ENCODE measurements at regions not wholly inside any gene's neighbourhood (a gene's known extent, or its start where the extent isn't known, plus 50 kb on each side); places are given as distances from the start of the nearest gene placed in this dataset.

DNA sequence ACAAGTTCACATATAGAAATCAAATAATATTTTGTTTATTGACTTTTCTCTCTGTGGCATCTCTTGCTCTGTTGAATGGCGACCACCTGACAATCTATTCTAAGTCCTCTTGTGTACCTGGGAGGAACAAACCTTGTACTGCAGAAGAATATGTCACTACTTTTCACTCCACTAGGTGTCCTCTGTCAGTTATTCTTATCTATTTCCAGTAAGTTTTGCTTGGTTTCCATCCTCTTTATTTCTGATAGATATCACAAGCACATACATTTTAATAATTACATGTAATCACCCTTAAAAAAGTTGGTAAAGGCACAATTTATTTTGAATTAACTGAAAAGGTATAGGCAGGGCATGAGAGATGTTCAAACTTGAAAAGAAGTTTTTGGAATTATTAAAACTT is 238.4 kb downstream of the SNCA start:
- no peak for DNase-seq

DNA sequence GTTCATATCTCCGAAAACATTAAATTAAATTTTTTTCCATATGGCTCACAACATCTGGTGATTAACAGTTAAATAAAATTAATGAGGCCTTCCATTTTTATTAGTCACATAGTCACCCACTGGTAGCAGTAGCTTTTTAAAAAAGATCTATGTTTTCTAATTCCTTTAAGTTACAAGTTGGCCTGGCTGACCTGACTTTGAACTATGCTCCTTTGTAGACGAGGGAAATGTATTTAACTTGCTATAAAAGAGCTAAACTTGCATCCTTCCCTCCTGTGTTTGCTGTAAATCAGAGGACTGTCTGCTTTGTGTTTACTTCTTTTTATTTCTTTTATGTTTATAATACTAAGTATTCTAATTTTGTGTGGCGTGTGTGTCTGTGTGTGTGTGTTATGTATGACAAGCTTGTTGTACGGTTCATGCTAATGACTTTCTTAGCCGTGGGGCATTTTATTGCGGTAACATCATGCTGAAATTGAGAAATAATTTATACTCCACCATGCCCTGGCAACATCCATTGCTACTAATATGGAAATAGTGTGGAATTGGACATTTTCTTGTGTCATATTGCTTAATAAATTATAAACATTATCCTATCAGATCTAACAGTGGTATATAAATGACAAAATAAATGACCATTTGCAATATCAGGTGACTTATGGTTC is 241.7 kb downstream of the SNCA start:
- DNase-seq = no peak

DNA sequence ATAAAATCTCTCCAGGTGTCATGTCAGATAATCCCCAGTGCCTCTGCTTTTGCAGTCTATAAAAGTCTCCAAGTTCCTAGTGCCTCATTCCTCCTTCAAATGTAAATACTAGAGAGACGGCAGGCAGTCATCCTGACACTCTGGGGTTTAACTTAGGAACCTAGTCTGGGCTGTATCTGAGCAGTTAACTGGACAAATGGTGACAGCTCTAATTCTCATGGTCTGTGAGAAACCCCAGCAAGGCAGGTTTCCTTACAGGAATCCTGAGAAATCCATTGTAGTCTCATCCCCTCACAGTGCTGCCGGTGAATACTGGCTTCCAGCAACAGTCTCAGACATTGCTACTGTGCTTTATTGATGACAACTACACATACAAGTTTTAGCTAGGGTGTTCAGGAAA is 246.8 kb downstream of the SNCA start:
- no peak for DNase-seq

DNA sequence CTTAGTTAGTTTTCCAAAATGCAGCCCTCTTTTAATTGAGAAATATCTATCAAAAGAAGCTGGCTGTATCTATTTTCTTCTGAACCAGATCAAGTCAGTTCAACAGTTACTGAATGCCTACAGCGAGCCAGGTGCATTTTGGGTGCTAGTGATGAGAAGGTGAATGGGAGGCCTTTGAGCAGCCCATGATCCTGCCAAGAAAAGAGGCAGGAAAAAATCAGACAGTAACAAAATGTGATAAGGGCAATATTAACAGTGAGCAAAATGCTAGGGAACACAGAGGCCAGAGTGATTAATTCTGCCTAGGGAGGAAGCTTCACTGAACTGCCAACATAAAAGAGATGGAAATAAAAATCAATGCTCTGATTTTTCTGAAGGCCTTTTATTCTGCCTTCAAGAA is 248.5 kb downstream of the SNCA start:
- DNase-seq = no peak

DNA sequence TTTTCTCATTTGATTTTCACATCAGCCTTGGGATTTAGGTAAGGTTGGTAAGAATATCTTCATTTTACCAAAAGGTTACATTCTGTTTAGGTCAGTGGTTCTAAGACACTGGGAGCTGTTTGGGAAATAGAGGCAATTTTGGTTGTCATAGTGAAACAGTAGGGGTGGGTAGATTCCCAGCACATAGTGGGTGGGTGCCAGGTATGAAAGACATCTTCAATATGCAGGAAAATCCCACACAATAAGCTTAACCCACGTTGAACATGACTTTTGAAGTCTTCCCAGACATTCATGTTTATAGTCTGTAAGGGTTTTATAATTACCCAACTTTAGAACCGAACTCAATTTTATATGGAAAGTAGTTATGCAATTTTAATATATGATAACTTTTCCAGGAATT is 249.6 kb downstream of the SNCA start:
- no peak for DNase-seq

DNA sequence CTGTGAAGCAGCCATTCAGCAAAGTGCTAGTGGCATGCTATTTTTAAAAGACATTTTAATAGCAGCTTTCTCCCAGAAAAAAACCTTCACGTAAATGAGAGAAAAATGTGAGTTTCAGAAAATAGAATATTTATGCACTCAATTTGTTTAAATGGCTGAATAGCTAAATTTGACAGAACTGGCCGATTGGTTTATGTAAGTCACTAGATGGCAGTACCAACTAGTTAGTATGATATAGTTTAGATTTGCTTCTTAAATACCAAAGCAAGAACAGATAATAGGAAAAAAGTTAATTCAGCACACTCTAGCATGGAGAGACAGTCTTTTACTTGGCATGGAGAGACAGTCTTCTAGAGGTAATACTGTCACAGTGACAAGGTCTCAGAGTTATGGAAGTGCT is 250.1 kb downstream of the SNCA start:
- no peak for DNase-seq

DNA sequence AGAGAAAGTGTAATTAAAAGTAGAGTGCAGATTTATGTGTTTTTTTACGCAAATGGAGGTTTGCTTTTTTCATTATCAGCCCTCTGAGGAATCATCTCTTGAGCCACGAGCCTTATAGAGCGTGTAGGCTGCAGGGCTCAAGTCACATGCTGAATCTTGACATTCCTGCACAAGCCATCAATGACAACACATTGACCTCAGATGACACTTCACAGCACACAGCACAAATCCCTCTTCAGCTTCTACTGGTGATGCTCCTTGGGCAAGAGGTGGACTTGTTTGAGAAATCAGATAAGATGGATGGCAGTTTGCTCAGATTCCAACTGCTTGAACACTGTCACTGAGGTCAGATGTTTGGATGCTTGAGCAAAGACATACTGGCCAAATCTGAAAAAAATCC is 250.6 kb downstream of the SNCA start:
- no peak for DNase-seq

DNA sequence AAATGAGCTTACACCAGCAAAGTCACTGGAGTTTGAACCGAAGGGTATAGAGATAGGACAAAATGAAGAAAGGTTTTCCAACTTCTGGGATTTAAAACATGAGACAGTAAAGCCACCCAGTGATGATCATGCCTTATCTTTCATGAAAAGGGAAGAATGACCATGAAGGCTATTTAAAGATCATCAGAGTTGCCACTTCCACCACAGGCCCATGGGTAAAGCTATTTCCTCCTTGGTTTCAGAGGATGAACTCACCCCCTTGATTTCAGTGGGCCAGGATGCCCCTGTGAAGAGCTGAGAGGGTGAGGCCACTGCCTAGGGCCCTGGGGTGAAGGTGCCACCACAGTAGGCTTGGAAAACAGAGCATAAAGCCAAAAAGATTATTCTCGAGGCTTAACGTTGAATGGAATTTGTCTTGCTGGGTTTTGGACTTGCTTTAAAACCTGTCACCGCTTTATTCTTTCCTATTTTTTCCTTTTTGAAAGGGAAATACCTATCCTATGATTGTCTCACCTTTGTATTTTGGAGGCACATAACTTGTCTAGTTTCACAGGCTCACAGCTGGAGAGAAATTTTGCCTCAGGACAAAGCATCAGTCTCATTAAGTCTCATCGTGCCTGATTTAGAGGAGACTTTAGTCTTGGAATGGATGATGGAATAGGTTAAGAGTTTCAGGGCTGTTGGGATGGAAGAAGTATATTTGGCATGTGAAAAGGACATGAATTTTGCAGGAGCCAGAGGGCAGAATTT is 254.0 kb downstream of the SNCA start:
- DNase-seq = no peak

DNA sequence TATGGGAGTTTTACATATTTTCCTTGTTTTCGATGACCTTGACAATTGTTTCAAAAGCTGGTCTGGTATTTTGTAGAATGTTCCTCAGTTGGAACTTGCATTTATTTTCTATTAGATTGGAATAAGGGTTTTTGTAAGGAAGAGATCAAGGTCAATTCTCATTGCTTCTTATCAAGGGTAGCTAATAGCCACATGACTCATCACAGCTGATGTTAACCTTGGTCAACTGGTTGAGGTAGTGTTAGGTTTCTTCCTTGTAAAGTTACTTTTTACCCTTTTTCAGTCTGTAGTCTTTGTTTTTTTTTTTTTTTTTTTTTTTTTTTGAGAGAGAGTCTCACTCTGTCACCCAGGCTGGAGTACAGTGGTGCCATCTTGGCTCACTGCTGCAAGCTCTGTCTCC is 257.2 kb downstream of the SNCA start:
- no peak for DNase-seq

DNA sequence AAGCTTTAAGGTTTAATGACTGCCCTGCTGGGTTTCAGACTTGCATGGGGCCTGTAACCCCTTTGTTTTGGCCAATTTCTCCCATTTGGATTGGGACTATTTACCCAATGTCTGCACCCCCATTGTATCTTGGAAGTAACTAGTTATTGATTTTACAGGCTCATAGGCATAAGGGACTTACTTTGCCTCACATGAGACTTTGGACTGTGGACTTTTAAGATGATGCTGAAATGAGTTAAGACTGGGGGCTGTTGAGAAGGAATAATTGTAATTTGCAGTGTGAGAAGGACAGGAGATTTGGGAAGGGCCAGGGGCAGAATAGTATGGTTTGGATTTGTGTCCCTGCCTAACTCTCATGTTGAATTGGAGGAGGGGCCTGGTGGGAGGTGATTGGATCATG is 260.7 kb downstream of the SNCA start:
- DNase-seq = no peak

DNA sequence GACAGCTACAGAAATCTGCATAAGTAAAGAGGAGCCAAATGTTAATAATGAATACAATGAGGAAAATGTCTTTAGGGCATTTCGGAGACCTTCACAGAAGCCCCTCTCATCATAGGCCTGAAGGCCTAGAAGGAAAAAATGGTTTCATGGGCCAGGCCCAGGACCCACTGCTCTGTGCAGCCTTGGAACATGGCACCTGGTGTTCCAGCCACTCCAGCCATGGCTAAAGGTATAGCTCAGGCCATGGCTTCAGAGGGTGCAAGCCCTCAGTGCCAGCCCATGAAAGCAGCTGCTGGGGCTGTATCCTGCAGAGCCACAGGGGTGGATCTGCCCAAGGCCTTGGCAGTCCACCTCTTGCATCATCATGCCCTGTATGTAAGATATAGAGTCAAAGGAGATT is 261.1 kb downstream of the SNCA start:
- DNase-seq = no peak

DNA sequence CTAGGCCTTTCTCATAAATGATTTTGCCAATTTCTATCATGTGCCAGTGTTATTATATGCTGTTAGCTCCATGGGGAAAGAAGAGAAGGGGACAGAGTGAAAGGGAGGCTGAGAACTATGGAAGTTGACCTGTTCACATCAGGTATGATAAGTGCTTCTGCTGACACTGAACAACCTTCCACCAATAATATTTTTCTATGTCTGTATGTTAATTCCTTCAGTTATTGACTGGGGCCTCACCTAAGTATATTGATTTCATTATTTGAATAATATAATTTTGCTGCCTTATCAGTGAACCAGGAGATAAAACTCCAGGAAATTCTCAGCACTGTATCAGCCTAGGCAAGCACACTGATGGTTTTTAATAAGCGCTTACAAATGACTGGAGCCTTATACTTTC is 262.8 kb downstream of the SNCA start:
- DNase-seq = no peak

DNA sequence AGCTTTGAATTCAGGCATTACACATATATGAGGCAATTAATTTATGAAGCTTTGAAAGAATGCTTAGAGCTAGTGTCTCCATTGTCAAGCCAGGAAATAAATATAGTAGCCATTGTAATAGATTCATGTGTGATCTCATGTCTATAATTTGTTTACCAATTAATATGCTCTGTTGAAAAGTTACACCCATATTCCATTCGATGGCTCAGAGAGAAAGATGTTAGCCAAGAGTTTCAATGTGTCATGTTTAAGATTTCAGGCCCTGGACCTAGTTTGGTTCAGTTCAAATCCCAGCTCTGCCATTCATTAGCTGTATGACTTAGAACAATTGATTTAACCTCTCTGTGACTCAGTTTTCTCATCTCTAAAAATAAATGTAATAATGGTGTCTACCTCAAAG is 263.3 kb downstream of the SNCA start:
- DNase-seq = no peak

DNA sequence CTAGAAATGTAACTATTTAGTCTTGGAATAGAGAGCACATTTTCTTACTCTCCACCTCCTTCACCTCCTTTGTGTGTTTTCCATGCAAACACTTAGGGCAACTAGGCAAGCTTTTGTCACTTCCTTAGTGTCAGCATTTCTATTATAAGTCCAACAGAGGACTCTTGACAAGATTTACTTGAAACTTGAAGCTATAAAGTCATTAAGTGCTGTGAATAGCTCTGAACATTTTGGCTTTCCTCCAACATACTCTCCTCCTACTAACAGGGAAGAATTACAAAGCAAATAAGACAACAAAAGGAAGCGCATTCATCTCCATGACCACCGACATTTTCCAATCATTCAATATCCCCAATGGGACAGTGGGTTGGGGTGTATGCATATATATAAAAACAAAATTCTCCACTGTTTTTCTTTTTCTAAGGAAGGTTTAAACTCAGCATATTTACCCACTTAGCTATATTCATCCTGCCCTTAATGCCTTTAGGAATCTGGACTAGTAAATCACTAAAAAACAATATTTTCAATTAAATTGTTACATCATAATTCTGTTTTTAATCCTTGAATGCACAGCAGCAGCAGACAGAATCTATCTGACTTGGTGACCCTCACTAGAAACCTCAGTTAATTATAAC is 264.6 kb downstream of the SNCA start:
- DNase-seq = peak; percentile 53 to 86

DNA sequence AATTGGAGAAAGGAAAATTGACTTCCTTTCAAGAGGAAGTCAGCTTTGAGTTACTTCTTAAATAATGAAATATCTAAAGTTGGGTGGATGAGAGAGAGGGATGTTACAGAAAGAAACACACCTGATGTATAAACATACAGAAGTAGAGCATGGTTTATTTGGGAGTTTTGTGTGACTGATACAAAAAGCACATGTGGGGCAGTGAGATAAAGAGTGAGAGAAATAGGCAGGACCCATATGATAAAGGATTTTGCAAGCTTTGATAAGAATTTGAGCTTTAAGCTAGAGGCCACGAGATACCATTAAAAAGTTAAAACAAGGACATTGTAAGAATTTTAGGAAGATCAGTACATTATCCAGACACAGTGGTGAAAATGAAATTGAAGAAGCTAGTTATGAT is 263.3 kb upstream of the GPRIN3 start:
- DNase-seq = no peak

DNA sequence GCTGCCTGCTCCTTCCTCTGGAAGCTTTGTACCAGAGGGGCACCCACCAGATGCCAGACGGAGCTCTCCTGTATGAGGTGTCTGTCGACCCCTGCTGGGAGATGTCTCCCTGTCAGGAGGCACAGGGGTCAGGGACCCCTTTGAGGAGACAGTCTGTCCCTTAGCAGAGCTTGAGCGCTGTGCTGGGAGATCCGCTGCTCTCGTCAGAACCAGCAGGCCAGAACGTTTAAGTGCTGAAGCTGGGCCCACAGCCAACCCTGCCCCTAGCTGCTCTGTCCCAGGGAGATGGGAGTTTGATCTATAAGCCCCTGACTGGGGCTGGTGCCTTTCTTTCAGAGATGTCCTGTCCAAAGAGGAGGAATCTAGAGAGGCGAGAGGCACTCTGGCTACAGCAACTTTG is 260.3 kb upstream of the GPRIN3 start:
- DNase-seq = no peak

DNA sequence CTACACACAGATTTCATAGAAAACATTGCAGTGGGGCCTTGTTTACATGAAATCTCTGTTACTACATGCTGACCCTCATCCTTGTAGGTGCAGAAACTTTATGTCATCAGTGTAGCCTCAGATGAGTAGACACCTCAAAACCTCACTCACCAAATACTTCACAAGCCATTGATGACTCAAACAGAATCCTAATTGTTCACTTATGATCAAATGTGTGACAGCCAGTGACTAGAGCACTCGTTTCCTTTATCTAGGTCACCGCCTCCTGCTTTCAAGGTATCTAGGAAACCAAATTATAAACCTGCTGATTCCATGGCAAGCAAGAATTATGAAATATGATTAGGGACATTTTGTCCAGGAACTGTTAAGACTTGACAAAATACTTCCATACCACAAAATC is 255.8 kb upstream of the GPRIN3 start:
- DNase-seq = no peak

DNA sequence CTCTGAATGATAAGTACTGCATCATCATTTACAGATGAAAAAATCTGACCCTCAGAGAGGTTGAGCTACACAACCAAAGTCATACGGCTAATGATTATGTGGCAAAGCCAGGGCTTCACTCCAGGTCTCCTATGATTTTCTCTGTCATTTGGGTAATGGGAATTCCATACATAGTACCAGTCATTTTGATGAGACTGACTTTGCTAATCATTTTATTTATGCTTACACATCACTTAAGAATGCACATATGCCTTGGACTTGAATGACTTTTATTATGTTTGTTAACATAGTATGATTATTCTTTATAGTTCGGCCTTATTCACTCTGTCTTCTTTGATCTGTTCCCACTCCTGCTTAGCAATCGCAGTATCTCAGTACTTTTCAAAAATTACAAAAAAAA is 255.1 kb upstream of the GPRIN3 start:
- DNase-seq = no peak

DNA sequence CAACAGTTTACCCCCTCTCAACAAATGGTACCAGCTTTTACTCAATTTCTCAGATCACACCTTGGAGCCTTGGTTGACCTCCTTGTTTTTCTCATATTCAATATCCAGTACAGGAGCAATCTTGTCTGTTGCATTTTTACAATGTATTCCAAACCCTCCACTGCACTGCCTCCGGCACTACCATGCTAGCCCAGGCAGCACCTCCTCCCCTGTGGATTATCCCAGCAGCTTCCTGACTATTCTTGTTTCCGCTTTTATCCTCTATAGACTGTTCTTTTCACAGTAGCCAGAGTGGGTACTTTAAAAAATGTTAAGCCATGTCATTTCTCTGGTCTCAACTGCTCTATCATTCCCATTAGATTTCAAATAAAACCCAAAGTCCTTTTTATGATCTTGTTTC is 253.4 kb upstream of the GPRIN3 start:
- DNase-seq = no peak

DNA sequence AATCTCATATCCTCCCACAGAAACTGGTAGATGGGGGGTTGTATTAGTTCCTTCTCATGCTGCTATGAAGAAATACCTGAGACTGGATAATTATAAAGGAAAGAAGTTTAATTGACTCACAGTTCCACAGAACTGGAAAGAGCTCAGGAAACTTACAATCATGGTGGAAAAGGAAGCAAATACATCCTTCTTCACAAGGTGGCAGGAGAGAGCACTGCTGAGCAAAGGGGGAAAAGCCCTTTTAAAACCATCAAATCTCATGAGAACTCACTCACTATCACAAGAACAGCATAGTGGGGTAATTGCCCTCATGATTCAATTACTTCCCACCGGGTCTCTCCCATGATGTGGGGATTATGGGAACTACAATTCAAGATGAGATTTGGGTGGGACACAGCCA is 250.5 kb upstream of the GPRIN3 start:
- DNase-seq = no peak

DNA sequence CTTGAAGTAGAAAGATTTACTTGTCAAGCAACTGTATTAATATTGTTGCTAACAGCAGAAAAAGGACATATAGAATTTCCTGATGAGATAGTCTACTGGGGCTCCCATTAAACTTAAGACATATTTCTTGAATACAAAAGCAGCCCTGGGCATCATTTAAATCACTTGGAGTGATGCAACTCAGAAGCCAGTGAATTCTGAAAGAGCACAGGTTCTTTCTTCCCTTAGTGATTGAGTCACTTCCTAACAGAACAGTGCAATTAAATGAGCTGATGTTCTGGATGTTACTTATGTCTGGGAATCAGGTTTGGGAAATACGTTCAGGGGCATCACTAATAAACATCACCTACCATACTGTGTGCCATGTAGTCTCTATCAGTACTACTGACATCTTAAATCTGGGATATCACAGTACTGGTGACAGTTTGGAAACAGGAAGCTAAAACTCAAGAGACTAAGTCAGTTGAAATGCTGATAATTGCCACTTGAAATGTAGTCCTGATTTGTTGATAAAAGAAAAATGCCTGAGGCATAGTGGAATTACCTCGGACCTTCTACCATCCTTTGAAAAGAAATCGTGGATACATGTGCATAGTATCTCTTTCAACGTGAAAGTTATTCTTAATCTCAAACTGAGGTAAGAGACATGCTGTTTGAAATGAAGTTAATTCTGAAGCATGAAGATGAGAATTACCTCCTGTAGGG is 249.2 kb upstream of the GPRIN3 start:
- no peak for DNase-seq

DNA sequence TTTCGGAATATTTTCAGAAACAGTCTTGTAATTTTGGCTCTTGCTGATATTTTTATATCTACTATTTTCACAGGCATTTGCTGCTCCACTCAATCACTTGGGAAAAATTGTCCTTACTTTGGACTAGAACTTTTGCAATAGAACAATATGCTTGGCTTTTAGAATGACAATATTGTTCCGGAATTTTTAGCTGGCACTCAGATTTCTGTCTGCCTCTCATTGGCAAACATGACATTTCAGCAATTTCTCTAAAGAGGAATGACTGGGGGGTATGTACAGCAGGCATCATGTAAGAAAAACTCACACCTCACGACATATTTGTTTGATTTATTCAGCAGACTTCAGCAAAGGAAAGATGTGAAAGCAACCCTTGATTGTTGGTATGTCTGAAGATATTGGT is 243.6 kb upstream of the GPRIN3 start:
- no peak for DNase-seq

DNA sequence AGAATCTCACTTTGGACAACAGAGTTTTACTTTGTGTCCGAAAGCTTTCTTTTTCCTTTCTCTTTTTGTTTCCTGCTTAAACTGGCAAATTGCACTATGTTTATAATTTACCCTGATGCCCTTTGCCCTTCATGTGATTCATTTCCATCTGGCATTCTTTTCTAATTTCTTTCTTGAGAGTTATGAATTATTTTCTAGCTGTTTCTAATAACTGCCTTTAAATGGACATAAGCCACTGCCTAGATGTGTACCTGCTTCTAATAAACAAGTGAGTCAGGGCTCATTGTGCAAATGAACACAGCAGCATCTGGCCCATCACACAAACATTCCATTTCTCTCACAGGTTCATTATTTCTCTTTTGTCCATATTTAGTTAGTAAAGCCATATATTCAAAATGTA is 242.3 kb upstream of the GPRIN3 start:
- no peak for DNase-seq

DNA sequence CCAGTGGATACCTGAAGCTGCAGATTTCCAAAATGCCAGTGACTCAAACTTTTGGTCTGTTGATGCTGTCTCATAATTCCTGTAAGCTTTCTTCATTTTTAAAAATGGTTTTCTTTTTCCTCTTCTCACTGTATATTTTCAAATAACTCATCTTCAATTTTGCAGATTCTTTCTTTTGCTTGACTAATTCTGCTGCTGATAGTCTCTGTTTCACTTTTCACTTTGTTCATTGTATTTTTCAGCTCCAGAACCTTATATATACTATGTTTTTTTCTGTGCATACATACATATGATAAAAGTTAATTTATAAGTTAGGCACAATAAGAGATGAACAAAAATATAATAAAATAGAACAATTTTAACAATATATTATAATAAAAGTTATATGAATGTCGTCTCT is 237.7 kb upstream of the GPRIN3 start:
- DNase-seq = no peak

Measured in NCI-H1930 (cell line).